Loucy (cell line): ENCODE measurements at regions not wholly inside any gene's neighbourhood (a gene's known extent, or its start where the extent isn't known, plus 50 kb on each side); places are given as distances from the start of the nearest gene placed in this dataset.

Source experiments
- CTCF ChIP-seq: fragments of 200-600 bp; sonication (generic); conservative IDR thresholded peaks from 2 replicates; pipeline ENCODE4 v1.5.1; 2014; ENCODE audit warnings: mild to moderate bottlenecking, antibody characterized with exemption, low read length
- EZH2phosphoT487 ChIP-seq: fragments of 200-600 bp; IDR thresholded peaks from 2 replicates; pipeline ENCODE4 v1.6.1; 2018; ENCODE audit warnings: antibody characterized with exemption, mild to moderate bottlenecking, moderate library complexity, borderline replicate concordance

GRCh38 chr9:84151236-84151635 lies 170.6 kb downstream of the RMI1 start:
- TF ChIP-seq CTCF (no peak), EZH2phosphoT487 (no peak)
